Right atrium auricular region (tissue), 2 donors: ENCODE measurements at regions not wholly inside any gene's neighbourhood (a gene's known extent, or its start where the extent isn't known, plus 50 kb on each side); places are given as distances from the start of the nearest gene placed in this dataset.
"Not testable (repeated sequence)": the region's sequence is repeated elsewhere in the genome, so short reads cannot be mapped to it uniquely, and the experiment has no call there.

Experiments used
- DNase-seq: peaks from one replicate; pipeline ENCODE4 v3.0.0-alpha.2; 2019; ENCODE audit warnings: low spot score
- H3K27ac ChIP-seq, 2 donors: fragments of 200-600 bp; sonication (generic); 1 replicate in 1 of 2; 2 replicates in 1 of 2; pipeline ENCODE4 v1.5.1; 2016 to 2019
- H3K27me3 ChIP-seq, 2 donors: fragments of 200-600 bp; sonication (generic); one replicate each; pipeline versions ENCODE4 v1.5.1 to v1.6.0; 2017 to 2019
- H3K36me3 ChIP-seq: fragments of 200-600 bp; sonication (generic); one replicate; pipeline ENCODE4 v1.5.1; 2016
- H3K4me1 ChIP-seq, 2 donors: fragments of 200-600 bp; sonication (generic); one replicate each; pipeline versions ENCODE4 v1.5.1 to v1.6.0; 2017 to 2019
- H3K4me3 ChIP-seq, 2 donors: fragments of 200-600 bp; sonication (generic); 1 replicate in 1 of 2; 2 replicates in 1 of 2; pipeline ENCODE4 v1.5.1; 2017 to 2019; ENCODE audit warnings: mild to moderate bottlenecking in 1 of 2, moderate library complexity in 1 of 2
- H3K9me3 ChIP-seq, 2 donors: fragments of 200-600 bp; sonication (generic); one replicate each; pipeline ENCODE4 v1.5.1; 2019
- CTCF ChIP-seq, 2 donors: fragments of 200-600 bp; sonication (generic); IDR thresholded peaks; one replicate each; pipeline ENCODE4 v1.5.1; 2019; ENCODE audit warnings: antibody characterized with exemption in 2 of 2

GRCh38 chr18:4986066-4986465, 211.0 kb downstream of the AKAIN1 start:
- H3K27ac ChIP-seq = no peak overlapping the region
- no peak for DNase-seq
- no peaks in the 10 kb centered on the region for H3K27me3 ChIP-seq
- TF ChIP-seq CTCF (IDR thresholded peaks at IDR 0.05) = no peak
- no peaks in the 10 kb centered on the region for H3K36me3 ChIP-seq
- H3K9me3 ChIP-seq = peaks cover 0 to 5% of the 10 kb centered on the region in 2 donors
- H3K4me1 ChIP-seq = no peaks in the 10 kb centered on the region
- H3K4me3 ChIP-seq = no peak overlapping the region

GRCh38 chr18:4961121-4961909, 235.7 kb downstream of the AKAIN1 start:
- H3K36me3 ChIP-seq = no peaks in the 10 kb centered on the region
- no peak for TF ChIP-seq CTCF (IDR thresholded peaks at IDR 0.05)
- no peaks in the 10 kb centered on the region for H3K4me1 ChIP-seq
- no peak overlapping the region for H3K4me3 ChIP-seq
- H3K27me3 ChIP-seq = no peaks in the 10 kb centered on the region
- DNase-seq = no peak
- H3K9me3 ChIP-seq = no peaks in the 10 kb centered on the region
- H3K27ac ChIP-seq = no peak overlapping the region

GRCh38 chr18:4960578-4960977, 236.5 kb downstream of the AKAIN1 start:
- Histone ChIP-seq H3K4me1 (no peaks in the 10 kb centered on the region), H3K36me3 (no peaks in the 10 kb centered on the region), H3K27me3 (no peaks in the 10 kb centered on the region), H3K27ac (no peak overlapping the region), H3K4me3 (no peak overlapping the region), H3K9me3 (no peaks in the 10 kb centered on the region)
- no peak for TF ChIP-seq CTCF (IDR thresholded peaks at IDR 0.05)
- no peak for DNase-seq

- Histone ChIP-seq H3K36me3 (no peaks in the 10 kb centered on the region), H3K27ac (no peak overlapping the region), H3K4me3 (no peak overlapping the region), H3K4me1 (no peaks in the 10 kb centered on the region), H3K27me3 (no peaks in the 10 kb centered on the region), H3K9me3 (peaks cover 0 to 16% of the 10 kb centered on the region in 2 donors)
- no peak for DNase-seq
- TF ChIP-seq CTCF (IDR thresholded peaks at IDR 0.05) = no peak
These were observed 265.8 kb downstream of the AKAIN1 start for GRCh38 chr18:4931209-4931608.

GRCh38 chr18:4921548-4921947, 275.5 kb downstream of the AKAIN1 start:
- H3K36me3 ChIP-seq = no peaks in the 10 kb centered on the region
- TF ChIP-seq CTCF (IDR thresholded peaks at IDR 0.05) = no peak
- DNase-seq = no peak
- H3K9me3 ChIP-seq = no peaks in the 10 kb centered on the region
- H3K27me3 ChIP-seq = no peaks in the 10 kb centered on the region
- no peak overlapping the region for H3K4me3 ChIP-seq
- H3K27ac ChIP-seq = no peak overlapping the region
- no peaks in the 10 kb centered on the region for H3K4me1 ChIP-seq

GRCh38 chr18:4917509-4917908, 279.5 kb downstream of the AKAIN1 start:
- H3K36me3 ChIP-seq, H3K27me3 ChIP-seq, DNase-seq, H3K27ac ChIP-seq, H3K4me1 ChIP-seq, H3K4me3 ChIP-seq, H3K9me3 ChIP-seq: not testable (repeated sequence)
